ENCODE measurements at regions not wholly inside any gene's neighbourhood (a gene's known extent, or its start where the extent isn't known, plus 50 kb on each side); places are given as distances from the start of the nearest gene placed in this dataset.
A peak's percentile ranks its signal among the peaks of the same experiment; 100 is the strongest.
"Not testable (repeated sequence)": the region's sequence is repeated elsewhere in the genome, so short reads cannot be mapped to it uniquely, and the experiment has no call there.

DNA sequence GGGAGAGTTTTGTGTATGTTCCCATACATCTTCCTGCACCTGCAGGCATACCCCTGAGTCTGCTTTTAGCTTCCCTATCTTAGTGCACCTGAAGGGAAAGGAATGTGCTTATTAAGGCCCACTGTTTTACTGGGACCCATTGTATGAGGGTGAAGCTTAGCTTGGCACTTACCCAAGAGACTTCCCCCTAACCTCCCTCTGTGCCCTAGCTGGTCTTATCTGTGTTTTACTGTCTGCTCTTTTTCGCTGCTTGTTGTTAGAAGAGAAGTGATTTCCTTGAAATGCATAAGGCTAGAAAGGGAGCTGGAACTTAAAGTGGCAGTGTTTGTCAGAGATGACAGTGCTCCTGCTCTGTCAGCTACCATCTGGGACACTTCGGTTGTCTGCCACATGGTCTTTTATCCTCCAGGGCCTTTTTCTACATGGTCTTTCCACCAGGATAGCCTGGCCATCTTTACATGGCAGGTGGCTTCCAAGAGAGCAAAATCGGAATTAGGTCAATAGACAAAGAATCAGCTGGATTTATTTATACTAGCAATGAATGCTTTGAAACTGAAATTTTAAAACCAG, 122.5 kb upstream of the SLC44A1 start:
- intact Hi-C loops (cut with micrococcal nuclease) = no loop called here
- Histone ChIP-seq H3K4me2 (replicated peaks; ENCODE audit: extremely low read depth, low read length, poor library complexity, severe bottlenecking) (no peak overlapping the region), H3K27ac (ENCODE audit: low read depth in 1 of 2, low read length in 2 of 2) (no peak overlapping the region), H2AFZ (ENCODE audit: insufficient read depth, low read depth, low read length, poor library complexity, severe bottlenecking) (no peak overlapping the region), H3K36me3 (replicated peaks in 1 of 2; ENCODE audit: control insufficient read depth in 1 of 2, insufficient read depth in 2 of 2, low read length in 2 of 2) (no peaks in the 10 kb centered on the region), H3K9me3 (replicated peaks in 1 of 2; ENCODE audit: control insufficient read depth in 1 of 2, insufficient read depth in 1 of 2, low read length in 2 of 2) (no peaks in the 10 kb centered on the region), H4K20me1 (ENCODE audit: insufficient read depth, low read length) (no peaks in the 10 kb centered on the region), H3K9ac (ENCODE audit: insufficient read depth, low read length, poor library complexity, severe bottlenecking) (no peak overlapping the region), H3K27me3 (ENCODE audit: control insufficient read depth in 2 of 2, insufficient read depth in 2 of 2, low read length in 2 of 2) (no peaks in the 10 kb centered on the region), H3K4me1 (ENCODE audit: control insufficient read depth in 1 of 2, insufficient read depth in 2 of 2, low read length in 2 of 2) (peaks cover 13 to 15% of the 10 kb centered on the region in 2 donors), H3K4me3 (replicated peaks in 1 of 3; ENCODE audit: low read depth in 2 of 3, low read length in 3 of 3) (no peak overlapping the region), H3K79me2 (ENCODE audit: insufficient read depth, low read length) (no peaks in the 10 kb centered on the region)
- Mint-ChIP-seq H3K9me3 (no peaks in the 10 kb centered on the region), H3K27ac (no peak overlapping the region), H3K4me3 (no peak overlapping the region), H3K4me1 (peaks cover 17% of the 10 kb centered on the region), H3K36me3 (no peaks in the 10 kb centered on the region), H3K27me3 (ENCODE audit: low read depth in 3 of 3) (peaks cover 0 to 1% (median 0%) of the 10 kb centered on the region in 3 donors)
- DNase-seq = no peak
- 89% methylated on average over 1 of the region's 3 CpGs for WGBS (ENCODE audit: insufficient coverage)
- TF ChIP-seq, protein P1, sequence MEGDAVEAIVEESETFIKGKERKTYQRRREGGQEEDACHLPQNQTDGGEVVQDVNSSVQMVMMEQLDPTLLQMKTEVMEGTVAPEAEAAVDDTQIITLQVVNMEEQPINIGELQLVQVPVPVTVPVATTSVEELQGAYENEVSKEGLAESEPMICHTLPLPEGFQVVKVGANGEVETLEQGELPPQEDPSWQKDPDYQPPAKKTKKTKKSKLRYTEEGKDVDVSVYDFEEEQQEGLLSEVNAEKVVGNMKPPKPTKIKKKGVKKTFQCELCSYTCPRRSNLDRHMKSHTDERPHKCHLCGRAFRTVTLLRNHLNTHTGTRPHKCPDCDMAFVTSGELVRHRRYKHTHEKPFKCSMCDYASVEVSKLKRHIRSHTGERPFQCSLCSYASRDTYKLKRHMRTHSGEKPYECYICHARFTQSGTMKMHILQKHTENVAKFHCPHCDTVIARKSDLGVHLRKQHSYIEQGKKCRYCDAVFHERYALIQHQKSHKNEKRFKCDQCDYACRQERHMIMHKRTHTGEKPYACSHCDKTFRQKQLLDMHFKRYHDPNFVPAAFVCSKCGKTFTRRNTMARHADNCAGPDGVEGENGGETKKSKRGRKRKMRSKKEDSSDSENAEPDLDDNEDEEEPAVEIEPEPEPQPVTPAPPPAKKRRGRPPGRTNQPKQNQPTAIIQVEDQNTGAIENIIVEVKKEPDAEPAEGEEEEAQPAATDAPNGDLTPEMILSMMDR (IDR thresholded peaks at IDR 0.05) = no peak

DNA sequence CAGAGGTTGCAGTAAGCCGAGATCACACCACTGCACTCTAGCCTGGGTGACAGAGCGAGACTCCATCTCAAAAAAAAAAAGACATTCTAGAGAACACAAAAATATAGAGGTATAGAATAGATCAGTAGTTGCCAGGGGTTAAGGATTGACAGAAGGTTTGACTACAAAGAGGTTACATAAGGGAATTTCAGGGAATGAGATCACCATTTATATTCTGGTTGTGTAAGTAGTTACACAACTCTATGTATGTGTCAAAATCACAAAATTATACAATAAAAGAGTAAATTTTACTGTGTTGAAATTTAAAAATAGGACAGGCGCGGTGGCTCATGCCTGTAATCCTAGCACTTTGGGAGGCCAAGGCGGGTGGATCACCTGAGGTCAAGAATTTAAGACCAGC, 119.9 kb upstream of the SLC44A1 start:
- WGBS (ENCODE audit: insufficient coverage) = no CpG with 5 or more reads among the region's 5 CpGs
- H3K79me2 ChIP-seq (ENCODE audit: insufficient read depth, low read length); H3K9ac ChIP-seq (ENCODE audit: insufficient read depth, low read length, poor library complexity, severe bottlenecking); H3K4me3 ChIP-seq (replicated peaks in 1 of 3; ENCODE audit: low read depth in 2 of 3, low read length in 3 of 3); intact Hi-C loops (cut with micrococcal nuclease); H3K27me3 Mint-ChIP-seq (ENCODE audit: low read depth in 3 of 3); H3K9me3 ChIP-seq (replicated peaks in 1 of 2; ENCODE audit: control insufficient read depth in 1 of 2, insufficient read depth in 1 of 2, low read length in 2 of 2); H3K27me3 ChIP-seq (ENCODE audit: control insufficient read depth in 2 of 2, insufficient read depth in 2 of 2, low read length in 2 of 2); H3K9me3 Mint-ChIP-seq; H3K36me3 Mint-ChIP-seq; H3K36me3 ChIP-seq (replicated peaks in 1 of 2; ENCODE audit: control insufficient read depth in 1 of 2, insufficient read depth in 2 of 2, low read length in 2 of 2); H4K20me1 ChIP-seq (ENCODE audit: insufficient read depth, low read length); H2AFZ ChIP-seq (ENCODE audit: insufficient read depth, low read depth, low read length, poor library complexity, severe bottlenecking); H3K4me2 ChIP-seq (replicated peaks; ENCODE audit: extremely low read depth, low read length, poor library complexity, severe bottlenecking): not testable (repeated sequence)
- peak overlapping the region; percentile 76 to 96 (median 81) for H3K27ac Mint-ChIP-seq
- Histone ChIP-seq H3K27ac (ENCODE audit: low read depth in 1 of 2, low read length in 2 of 2) (peak overlapping the region; percentile 41 to 57), H3K4me1 (ENCODE audit: control insufficient read depth in 1 of 2, insufficient read depth in 2 of 2, low read length in 2 of 2) (peaks cover 32 to 35% of the 10 kb centered on the region in 2 donors)
- peak overlapping the region in 1 of 2 donors; percentile 11 for H3K4me3 Mint-ChIP-seq
- DNase-seq = peak; percentile 51 to 84 (median 64)
- H3K4me1 Mint-ChIP-seq = peaks cover 40% of the 10 kb centered on the region

All from CD14-positive monocyte (primary cell).